Astrocyte (in vitro differentiated cells and primary cell): ENCODE measurements at regions not wholly inside any gene's neighbourhood (a gene's known extent, or its start where the extent isn't known, plus 50 kb on each side); places are given as distances from the start of the nearest gene placed in this dataset.

Source experiments
- DNase-seq: peaks from one replicate; pipeline ENCODE4 v3.0.0-alpha.2; 2010; ENCODE audit warnings: low read depth
- FAIRE-seq: peaks from 2 replicates; lab custom pipeline; 2011; peaks lifted over from hg19 to GRCh38; lab: Jason Lieb, UNC
- H2AFZ ChIP-seq: 2 replicates; pipeline ENCODE4 v1.6.0; 2012; ENCODE audit warnings: low read depth, low read length, inconsistent platforms
- H3K27ac ChIP-seq: 2 replicates; pipeline ENCODE4 v1.5.1; 2011; ENCODE audit warnings: low read depth, low read length, inconsistent platforms
- H3K27me3 ChIP-seq: 2 replicates; pipeline ENCODE4 v1.6.0; 2011; ENCODE audit warnings: low read length, inconsistent platforms; ENCODE audit not compliant: insufficient read depth
- H3K36me3 ChIP-seq: 2 replicates; pipeline ENCODE4 v1.5.1; 2011; ENCODE audit warnings: low read length, inconsistent platforms; ENCODE audit not compliant: insufficient read depth
- H3K4me1 ChIP-seq: 2 replicates; pipeline ENCODE4 v1.5.1; 2011; ENCODE audit warnings: low read length, inconsistent platforms; ENCODE audit not compliant: insufficient read depth
- H3K4me2 ChIP-seq: 2 replicates; pipeline ENCODE4 v1.6.0; 2012; ENCODE audit warnings: low read length, inconsistent platforms
- H3K4me3 ChIP-seq: 2 replicates; pipeline ENCODE4 v1.5.1; 2011; ENCODE audit warnings: low read depth, mild to moderate bottlenecking, low read length, inconsistent platforms; ENCODE audit not compliant: insufficient read depth
- H3K79me2 ChIP-seq: 2 replicates; pipeline ENCODE4 v1.6.0; 2012; ENCODE audit warnings: mild to moderate bottlenecking, low read length, inconsistent platforms; ENCODE audit not compliant: insufficient read depth
- H3K9ac ChIP-seq: 2 replicates; pipeline ENCODE4 v1.6.0; 2012; ENCODE audit warnings: mild to moderate bottlenecking, low read length, inconsistent platforms
- H3K9me3 ChIP-seq: 2 replicates; pipeline ENCODE4 v1.5.1; 2012; ENCODE audit warnings: low read depth, mild to moderate bottlenecking, low read length, inconsistent platforms; ENCODE audit not compliant: insufficient read depth
- H4K20me1 ChIP-seq: 2 replicates; pipeline ENCODE4 v1.6.0; 2012; ENCODE audit warnings: low read length, inconsistent platforms; ENCODE audit not compliant: insufficient read depth
- H3K27ac Mint-ChIP-seq: one replicate; pipeline ENCODE4 v1.8.0; 2021; ENCODE audit warnings: mild to moderate bottlenecking, mixed read lengths; ENCODE audit not compliant: unreplicated experiment
- H3K27me3 Mint-ChIP-seq: one replicate; pipeline ENCODE4 v1.8.0; 2021; ENCODE audit warnings: low read depth, mixed read lengths; ENCODE audit not compliant: unreplicated experiment
- H3K36me3 Mint-ChIP-seq: one replicate; pipeline ENCODE4 v1.8.0; 2021; ENCODE audit warnings: low read depth, mixed read lengths; ENCODE audit not compliant: unreplicated experiment
- H3K4me1 Mint-ChIP-seq: one replicate; pipeline ENCODE4 v1.8.0; 2021; ENCODE audit warnings: low read depth, mixed read lengths; ENCODE audit not compliant: unreplicated experiment
- H3K4me3 Mint-ChIP-seq: one replicate; pipeline ENCODE4 v1.8.0; 2021; ENCODE audit warnings: mild to moderate bottlenecking, moderate library complexity, mixed read lengths; ENCODE audit not compliant: unreplicated experiment
- H3K9me3 Mint-ChIP-seq: one replicate; pipeline ENCODE4 v1.8.0; 2021; ENCODE audit warnings: mild to moderate bottlenecking, mixed read lengths; ENCODE audit not compliant: unreplicated experiment
- EZH2 ChIP-seq: IDR thresholded peaks from 2 replicates; pipeline ENCODE4 v1.6.1; 2012; ENCODE audit warnings: mild to moderate bottlenecking, low read length, inconsistent platforms; ENCODE audit not compliant: insufficient read depth
- TF ChIP-seq, protein P1 (sequence below): IDR thresholded peaks from 2 replicates; pipeline ENCODE4 v1.5.1; 2011; ENCODE audit warnings: low read depth, mild to moderate bottlenecking, inconsistent platforms, low read length, moderate library complexity; ENCODE audit not compliant: insufficient read depth

DNA sequence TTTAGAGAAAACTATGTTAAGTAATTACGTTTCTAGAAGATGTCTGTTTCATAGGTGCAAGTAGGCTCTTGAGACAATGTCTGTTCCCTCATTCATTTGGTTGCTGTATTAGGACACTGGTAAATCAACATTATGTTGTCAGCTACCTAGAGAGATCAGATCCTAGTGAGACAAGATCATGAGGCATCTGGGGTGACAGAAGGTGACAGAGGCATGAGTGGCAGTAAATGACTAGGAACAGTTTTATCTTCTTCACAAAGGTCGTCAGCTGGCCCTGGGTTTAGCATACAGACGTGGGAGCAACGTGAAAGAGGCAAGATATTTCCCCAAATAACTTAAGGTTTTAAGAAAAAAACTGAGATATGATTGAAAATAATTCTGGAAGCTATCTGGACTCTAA is 1926.3 kb upstream of the WWC1 start:
- DNase-seq: no peak
- H4K20me1 ChIP-seq: no peaks in the 10 kb centered on the region
- H3K27me3 ChIP-seq: no peaks in the 10 kb centered on the region
- no peaks in the 10 kb centered on the region for H3K4me1 ChIP-seq
- Mint-ChIP-seq H3K4me3 (no peak overlapping the region), H3K4me1 (peaks cover 8% of the 10 kb centered on the region), H3K9me3 (peaks cover 3% of the 10 kb centered on the region), H3K27ac (no peak overlapping the region), H3K36me3 (peaks cover 2% of the 10 kb centered on the region), H3K27me3 (no peaks in the 10 kb centered on the region)
- FAIRE-seq: no peak
- H3K9me3 ChIP-seq: peaks cover 6% of the 10 kb centered on the region
- TF ChIP-seq EZH2: no peak
- TF ChIP-seq, protein P1, sequence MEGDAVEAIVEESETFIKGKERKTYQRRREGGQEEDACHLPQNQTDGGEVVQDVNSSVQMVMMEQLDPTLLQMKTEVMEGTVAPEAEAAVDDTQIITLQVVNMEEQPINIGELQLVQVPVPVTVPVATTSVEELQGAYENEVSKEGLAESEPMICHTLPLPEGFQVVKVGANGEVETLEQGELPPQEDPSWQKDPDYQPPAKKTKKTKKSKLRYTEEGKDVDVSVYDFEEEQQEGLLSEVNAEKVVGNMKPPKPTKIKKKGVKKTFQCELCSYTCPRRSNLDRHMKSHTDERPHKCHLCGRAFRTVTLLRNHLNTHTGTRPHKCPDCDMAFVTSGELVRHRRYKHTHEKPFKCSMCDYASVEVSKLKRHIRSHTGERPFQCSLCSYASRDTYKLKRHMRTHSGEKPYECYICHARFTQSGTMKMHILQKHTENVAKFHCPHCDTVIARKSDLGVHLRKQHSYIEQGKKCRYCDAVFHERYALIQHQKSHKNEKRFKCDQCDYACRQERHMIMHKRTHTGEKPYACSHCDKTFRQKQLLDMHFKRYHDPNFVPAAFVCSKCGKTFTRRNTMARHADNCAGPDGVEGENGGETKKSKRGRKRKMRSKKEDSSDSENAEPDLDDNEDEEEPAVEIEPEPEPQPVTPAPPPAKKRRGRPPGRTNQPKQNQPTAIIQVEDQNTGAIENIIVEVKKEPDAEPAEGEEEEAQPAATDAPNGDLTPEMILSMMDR: no peak
- no peak overlapping the region for H3K4me2 ChIP-seq
- no peak overlapping the region for H3K9ac ChIP-seq
- no peak overlapping the region for H2AFZ ChIP-seq
- H3K27ac ChIP-seq: no peak overlapping the region
- H3K79me2 ChIP-seq: no peaks in the 10 kb centered on the region
- H3K36me3 ChIP-seq: no peaks in the 10 kb centered on the region
- no peak overlapping the region for H3K4me3 ChIP-seq

DNA sequence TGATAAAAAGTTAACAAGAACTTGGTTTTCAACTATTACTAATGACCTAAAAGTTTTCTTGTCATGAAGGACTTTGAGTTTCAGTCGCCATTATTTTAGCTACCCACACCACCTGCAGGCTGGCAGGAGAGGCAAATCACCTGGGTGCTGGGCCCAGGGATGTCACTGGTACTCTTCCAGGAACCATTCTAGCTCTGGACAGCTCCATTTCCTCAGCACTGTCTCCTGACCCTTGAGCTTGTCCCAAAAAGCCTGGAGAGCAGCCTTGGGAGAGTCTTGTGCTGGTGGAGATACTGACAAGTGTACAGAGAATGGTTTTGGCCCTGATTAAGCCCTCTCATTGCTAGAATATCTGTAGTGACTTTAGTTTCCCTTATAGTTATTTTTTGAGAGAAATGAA is 1924.1 kb upstream of the WWC1 start:
- H3K27ac Mint-ChIP-seq: no peak overlapping the region
- Histone ChIP-seq H3K4me1 (no peaks in the 10 kb centered on the region), H2AFZ (no peak overlapping the region), H3K9ac (no peak overlapping the region), H3K4me2 (no peak overlapping the region), H4K20me1 (no peaks in the 10 kb centered on the region), H3K9me3 (no peaks in the 10 kb centered on the region), H3K36me3 (no peaks in the 10 kb centered on the region), H3K27ac (no peak overlapping the region), H3K79me2 (no peaks in the 10 kb centered on the region), H3K27me3 (no peaks in the 10 kb centered on the region), H3K4me3 (no peak overlapping the region)
- TF ChIP-seq, protein P1: no peak
- no peak for TF ChIP-seq EZH2
- DNase-seq (no peak), FAIRE-seq (no peak)
- H3K36me3 Mint-ChIP-seq: no peaks in the 10 kb centered on the region
- peaks cover 13% of the 10 kb centered on the region for H3K4me1 Mint-ChIP-seq
- no peaks in the 10 kb centered on the region for H3K27me3 Mint-ChIP-seq
- H3K9me3 Mint-ChIP-seq: no peaks in the 10 kb centered on the region
- H3K4me3 Mint-ChIP-seq: no peak overlapping the region

DNA sequence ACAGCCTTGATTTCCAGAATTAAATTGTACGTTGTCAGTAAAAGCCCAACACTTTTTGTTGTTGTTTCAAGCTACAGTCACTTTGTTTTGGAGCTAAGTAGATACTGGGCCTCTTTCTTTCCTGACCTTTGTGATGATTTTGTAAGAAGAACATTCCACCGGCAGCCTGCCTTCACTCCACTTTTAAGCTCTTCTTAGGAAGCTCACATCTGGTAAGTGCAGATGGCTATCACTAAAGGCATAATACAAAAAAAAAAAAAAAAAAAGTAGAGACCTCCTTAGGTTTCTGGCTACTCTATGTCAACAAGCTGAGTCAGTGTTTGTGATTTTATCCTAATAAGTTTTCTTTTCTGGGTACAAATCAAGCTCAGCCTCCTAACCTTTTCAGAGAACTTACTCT is 1922.1 kb upstream of the WWC1 start:
- Mint-ChIP-seq H3K27ac (no peak overlapping the region), H3K4me3 (no peak overlapping the region), H3K4me1 (peaks cover 13% of the 10 kb centered on the region), H3K9me3 (no peaks in the 10 kb centered on the region), H3K27me3 (no peaks in the 10 kb centered on the region), H3K36me3 (no peaks in the 10 kb centered on the region)
- Histone ChIP-seq H3K79me2 (no peaks in the 10 kb centered on the region), H3K36me3 (no peaks in the 10 kb centered on the region), H3K27me3 (no peaks in the 10 kb centered on the region), H2AFZ (no peak overlapping the region), H3K4me2 (no peak overlapping the region), H3K27ac (no peak overlapping the region), H4K20me1 (no peaks in the 10 kb centered on the region), H3K4me1 (no peaks in the 10 kb centered on the region), H3K9ac (no peak overlapping the region), H3K4me3 (no peak overlapping the region), H3K9me3 (no peaks in the 10 kb centered on the region)
- TF ChIP-seq, protein P1: no peak
- TF ChIP-seq EZH2: no peak
- DNase-seq: no peak
- FAIRE-seq: no peak
